ENCODE measurements at regions not wholly inside any gene's neighbourhood (a gene's known extent, or its start where the extent isn't known, plus 50 kb on each side); places are given as distances from the start of the nearest gene placed in this dataset.

GRCh38 chr1:206415942-206416341, 54.3 kb upstream of the IKBKE start:
- no peak for DNase-seq

- no peak for DNase-seq
These were observed 52.3 kb upstream of the IKBKE start for GRCh38 chr1:206417774-206418614.

- DNase-seq: no peak
These were observed 51.0 kb upstream of the IKBKE start for GRCh38 chr1:206419250-206419649.

- peak; percentile 49 for DNase-seq
These were observed 50.5 kb upstream of the IKBKE start for GRCh38 chr1:206419783-206420182.

GRCh38 chr1:206420471-206420870, 49.8 kb upstream of the IKBKE start:
- DNase-seq: no peak

All from HCEC 1CT (cell line).